Cardiac fibroblast (primary cell): ENCODE measurements at regions not wholly inside any gene's neighbourhood (a gene's known extent, or its start where the extent isn't known, plus 50 kb on each side); places are given as distances from the start of the nearest gene placed in this dataset.
"Not testable (repeated sequence)": the region's sequence is repeated elsewhere in the genome, so short reads cannot be mapped to it uniquely, and the experiment has no call there.

Experiments used
- DNase-seq, 2 donors: peaks; one replicate each; pipeline versions ENCODE4 v3.0.0 to v3.0.0-alpha.2; 2010; ENCODE audit warnings: low read depth in 2 of 2
- H3K4me3 ChIP-seq, 2 donors: replicated peaks in 1 of 2; 1 replicate in 1 of 2; 2 replicates in 1 of 2; pipeline ENCODE4 v1.5.1; 2011; ENCODE audit warnings: low read depth in 2 of 2, low read length in 2 of 2, mild to moderate bottlenecking in 2 of 2, moderate library complexity in 1 of 2
- CTCF ChIP-seq: IDR thresholded peaks from one replicate; pipeline ENCODE4 v1.5.1; 2011; ENCODE audit warnings: low read depth, mild to moderate bottlenecking, low read length, inconsistent platforms

GRCh38 chr11:87892291-87892690, 283.0 kb downstream of the RAB38 start:
- TF ChIP-seq CTCF = no peak
- H3K4me3 ChIP-seq = no peak overlapping the region
- DNase-seq = no peak

GRCh38 chr11:87889126-87889525, 286.1 kb downstream of the RAB38 start:
- no peak for TF ChIP-seq CTCF
- H3K4me3 ChIP-seq = no peak overlapping the region
- DNase-seq = no peak

- not testable (repeated sequence) for DNase-seq, H3K4me3 ChIP-seq
Observed at GRCh38 chr11:87885084-87885483, 290.2 kb downstream of the RAB38 start.

- TF ChIP-seq CTCF = no peak
- DNase-seq = peak; percentile 26 to 59
Observed at GRCh38 chr11:87879118-87879517, 296.1 kb downstream of the RAB38 start.

GRCh38 chr11:87878373-87878825, 296.8 kb downstream of the RAB38 start:
- peak; percentile 69 to 71 for DNase-seq
- TF ChIP-seq CTCF = peak; percentile 54
- H3K4me3 ChIP-seq = no peak overlapping the region

More at GRCh38 chr11:87879118-87879517, 296.1 kb downstream of the RAB38 start:
- H3K4me3 ChIP-seq = no peak overlapping the region

GRCh38 chr11:87871056-87871455, 304.2 kb downstream of the RAB38 start:
- DNase-seq = no peak
- no peak overlapping the region for H3K4me3 ChIP-seq
- TF ChIP-seq CTCF = no peak

- DNase-seq = no peak
- TF ChIP-seq CTCF = no peak
- no peak overlapping the region for H3K4me3 ChIP-seq
Observed at GRCh38 chr11:87870086-87870485, 305.2 kb downstream of the RAB38 start.
